ENCODE measurements at regions not wholly inside any gene's neighbourhood (a gene's known extent, or its start where the extent isn't known, plus 50 kb on each side); places are given as distances from the start of the nearest gene placed in this dataset.

GRCh38 chr6:120966321-120966720 is 368.0 kb downstream of the TBC1D32 start:
- H3K4me3 Mint-ChIP-seq: no peak overlapping the region
- H3K36me3 Mint-ChIP-seq (ENCODE audit: low read depth): no peaks in the 10 kb centered on the region
- H3K27me3 Mint-ChIP-seq: no peaks in the 10 kb centered on the region
- no peak for ATAC-seq (ENCODE audit: low read depth)
- TF ChIP-seq CTCF (IDR thresholded peaks at IDR 0.05): no peak
- DNase-seq: no peak
- no peak overlapping the region for H3K27ac Mint-ChIP-seq
- intact Hi-C loops (cut with micrococcal nuclease): no loop called here
- H3K4me1 Mint-ChIP-seq: no peaks in the 10 kb centered on the region
- ChIA-PET POLR2A (no interaction called here), CTCF (no interaction called here)
- H3K9me3 Mint-ChIP-seq: no peaks in the 10 kb centered on the region

GRCh38 chr6:120965814-120966213 is 368.5 kb downstream of the TBC1D32 start:
- no peak for ATAC-seq (ENCODE audit: low read depth)
- H3K36me3 Mint-ChIP-seq (ENCODE audit: low read depth): no peaks in the 10 kb centered on the region
- DNase-seq: no peak
- no peaks in the 10 kb centered on the region for H3K4me1 Mint-ChIP-seq
- no peak overlapping the region for H3K27ac Mint-ChIP-seq
- ChIA-PET POLR2A (no interaction called here), CTCF (no interaction called here)
- H3K9me3 Mint-ChIP-seq: no peaks in the 10 kb centered on the region
- intact Hi-C loops (cut with micrococcal nuclease): no loop called here
- no peak for TF ChIP-seq CTCF (IDR thresholded peaks at IDR 0.05)
- H3K27me3 Mint-ChIP-seq: no peaks in the 10 kb centered on the region
- H3K4me3 Mint-ChIP-seq: no peak overlapping the region

- H3K36me3 Mint-ChIP-seq (ENCODE audit: low read depth): no peaks in the 10 kb centered on the region
- ChIA-PET CTCF (no interaction called here), POLR2A (no interaction called here)
- no peaks in the 10 kb centered on the region for H3K4me1 Mint-ChIP-seq
- intact Hi-C loops (cut with micrococcal nuclease): no loop called here
- H3K27me3 Mint-ChIP-seq: no peaks in the 10 kb centered on the region
- no peak overlapping the region for H3K4me3 Mint-ChIP-seq
- H3K27ac Mint-ChIP-seq: no peak overlapping the region
- no peak for DNase-seq
- TF ChIP-seq CTCF (IDR thresholded peaks at IDR 0.05): no peak
- H3K9me3 Mint-ChIP-seq: no peaks in the 10 kb centered on the region
- no peak for ATAC-seq (ENCODE audit: low read depth)
These were observed 373.5 kb downstream of the TBC1D32 start for GRCh38 chr6:120960761-120961160.

GRCh38 chr6:120954111-120954510 is 380.2 kb downstream of the TBC1D32 start:
- intact Hi-C loops (cut with micrococcal nuclease): no loop called here
- no peak for DNase-seq
- POLR2A ChIA-PET: no interaction called here
- Mint-ChIP-seq H3K27ac (no peak overlapping the region), H3K4me1 (no peaks in the 10 kb centered on the region), H3K36me3 (ENCODE audit: low read depth) (no peaks in the 10 kb centered on the region), H3K27me3 (no peaks in the 10 kb centered on the region), H3K4me3 (no peak overlapping the region), H3K9me3 (no peaks in the 10 kb centered on the region)
- TF ChIP-seq CTCF (IDR thresholded peaks at IDR 0.05): no peak
- CTCF ChIA-PET: no interaction called here
- ATAC-seq (ENCODE audit: low read depth): no peak

GRCh38 chr6:120951258-120951657 is 383.0 kb downstream of the TBC1D32 start:
- no peak for TF ChIP-seq CTCF (IDR thresholded peaks at IDR 0.05)
- no peaks in the 10 kb centered on the region for H3K36me3 Mint-ChIP-seq (ENCODE audit: low read depth)
- H3K9me3 Mint-ChIP-seq: no peaks in the 10 kb centered on the region
- ATAC-seq (ENCODE audit: low read depth): no peak
- H3K4me3 Mint-ChIP-seq: no peak overlapping the region
- no peak for DNase-seq
- H3K4me1 Mint-ChIP-seq: no peaks in the 10 kb centered on the region
- H3K27me3 Mint-ChIP-seq: no peaks in the 10 kb centered on the region
- ChIA-PET CTCF (no interaction called here), POLR2A (no interaction called here)
- H3K27ac Mint-ChIP-seq: no peak overlapping the region
- intact Hi-C loops (cut with micrococcal nuclease): no loop called here
